ENCODE measurements at regions not wholly inside any gene's neighbourhood (a gene's known extent, or its start where the extent isn't known, plus 50 kb on each side); places are given as distances from the start of the nearest gene placed in this dataset.

DNA sequence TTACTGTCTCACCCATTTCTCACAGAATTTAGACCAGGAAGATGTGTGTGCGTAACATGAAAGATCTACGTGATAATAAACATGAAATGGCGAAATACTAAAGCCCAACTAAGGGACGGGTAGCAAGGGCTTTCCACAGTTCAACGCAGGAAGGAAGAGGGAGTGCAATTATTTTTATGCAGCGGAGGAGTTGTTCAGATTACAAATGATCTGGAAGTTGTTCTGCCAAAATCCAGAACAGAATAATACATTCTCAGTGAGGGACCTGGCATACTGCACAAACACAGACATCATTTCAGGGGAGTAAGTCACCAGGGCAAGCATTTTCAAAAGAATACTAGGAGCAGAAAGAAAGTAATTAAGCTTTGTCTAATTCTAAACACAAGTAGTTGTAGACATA is 133.6 kb upstream of the RAP2B start:
- DNase-seq (ENCODE audit: low read depth) = no peak

DNA sequence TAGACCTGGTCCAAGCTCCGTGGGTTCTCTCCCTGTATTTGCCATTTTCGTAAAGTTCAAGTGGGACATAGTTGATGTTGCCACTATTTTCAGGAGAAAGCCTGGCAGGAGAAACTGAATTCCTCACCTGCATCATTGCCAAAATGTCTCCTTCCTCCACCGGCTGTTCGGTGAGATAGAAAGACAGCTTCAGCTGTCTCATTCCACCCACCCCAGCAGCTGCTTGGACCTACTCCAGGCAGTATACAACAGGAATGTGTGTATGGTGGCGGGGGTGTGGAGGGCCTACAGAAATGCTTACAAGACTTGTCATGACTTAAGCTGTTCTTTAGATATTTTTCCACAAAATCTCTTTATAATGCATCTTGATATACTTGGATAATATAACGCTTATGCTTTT is 132.7 kb upstream of the RAP2B start:
- DNase-seq (ENCODE audit: low read depth) = no peak

DNA sequence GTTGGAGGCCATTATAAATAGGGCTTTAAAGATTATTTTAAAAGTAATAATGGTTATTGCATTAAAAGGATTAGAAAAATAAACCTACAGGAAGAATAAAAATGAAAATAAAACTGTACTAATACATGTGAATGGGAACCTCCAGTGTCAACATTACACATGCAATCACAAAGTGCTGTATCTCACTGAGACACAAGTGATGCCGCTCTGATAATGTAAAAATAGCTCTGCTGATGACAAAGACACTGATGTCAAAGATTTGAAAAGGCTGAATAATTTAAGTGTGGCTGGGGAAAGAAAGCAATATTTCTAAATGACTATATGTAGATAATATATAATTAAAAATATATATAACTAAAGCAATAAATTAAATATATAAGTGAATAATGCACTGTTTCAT is 129.1 kb upstream of the RAP2B start:
- no peak for DNase-seq (ENCODE audit: low read depth)

DNA sequence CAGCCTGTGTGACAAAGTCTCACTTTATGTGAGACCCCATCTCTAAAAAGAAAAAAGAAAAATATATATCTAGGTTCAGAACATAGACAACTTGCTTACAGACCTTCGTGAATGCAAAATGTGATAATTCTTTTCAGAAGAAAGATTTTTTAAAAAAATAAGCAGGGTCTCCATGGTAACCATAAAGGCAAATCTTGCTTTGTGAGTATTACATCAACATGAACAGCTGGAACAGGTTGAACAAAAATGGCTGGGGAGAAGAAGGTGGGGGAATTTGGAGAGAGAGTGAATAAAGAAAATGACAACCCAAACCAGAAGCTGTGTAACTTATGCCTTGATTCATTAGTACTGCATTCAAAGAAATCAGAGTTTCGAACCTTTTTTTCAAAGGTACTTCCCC is 125.2 kb upstream of the RAP2B start:
- DNase-seq (ENCODE audit: low read depth) = no peak

DNA sequence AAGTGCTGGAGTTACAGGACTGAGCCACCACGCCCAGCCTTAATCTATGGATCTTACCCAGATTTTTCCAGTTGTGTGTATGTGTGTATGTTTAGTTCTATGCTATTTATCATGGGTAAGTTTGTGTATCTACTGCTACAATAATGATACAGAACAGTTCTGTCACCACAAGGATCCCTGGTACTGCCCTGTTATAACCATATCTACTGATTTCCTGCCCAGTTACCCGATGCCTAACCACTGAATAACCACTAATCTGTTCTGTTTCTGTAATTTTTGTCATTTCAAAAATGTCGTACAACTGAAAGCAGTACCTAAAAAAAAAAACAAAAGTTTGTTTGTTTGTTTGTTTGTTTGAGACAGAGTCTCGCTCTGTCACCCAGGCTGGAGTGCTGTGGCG is 123.7 kb upstream of the RAP2B start:
- no peak for DNase-seq (ENCODE audit: low read depth)

DNA sequence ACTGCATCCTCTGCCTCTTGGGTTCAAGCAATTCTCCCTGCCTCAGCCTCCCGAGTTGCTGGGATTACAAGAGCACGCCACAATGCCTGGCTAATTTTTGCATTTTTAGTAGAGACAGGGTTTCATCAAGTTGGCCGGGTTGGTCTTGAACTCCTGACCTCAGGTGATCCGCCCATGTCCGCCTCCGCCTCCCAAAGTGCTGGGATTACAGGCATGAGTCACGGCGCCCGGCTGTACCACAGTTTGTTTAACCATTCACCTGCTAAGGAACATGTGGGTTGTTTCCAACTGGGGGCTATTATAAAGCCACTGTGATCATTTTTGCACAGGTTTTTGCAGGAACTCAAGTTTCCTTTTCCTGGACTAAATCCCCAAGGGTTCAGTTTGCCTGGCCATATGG is 123.2 kb upstream of the RAP2B start:
- DNase-seq (ENCODE audit: low read depth) = no peak

DNA sequence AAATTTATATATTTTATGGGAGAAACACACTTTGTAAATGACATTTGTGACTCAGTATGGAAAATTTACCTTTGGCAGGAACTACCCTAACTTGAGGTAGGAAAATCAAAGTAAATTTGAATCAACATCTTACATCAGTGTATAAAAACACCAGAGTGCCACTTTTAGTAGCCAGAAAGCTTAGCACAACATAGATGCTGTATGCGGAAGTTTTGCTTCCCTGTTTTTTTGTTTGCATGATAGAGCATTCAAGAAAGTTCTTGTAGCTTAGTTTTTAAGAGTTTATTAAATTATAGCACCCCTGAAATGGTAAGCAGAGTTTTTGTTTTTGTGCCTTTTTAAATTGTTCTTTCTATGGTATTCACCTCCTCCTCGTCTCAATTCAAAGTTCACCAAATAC is 120.8 kb upstream of the RAP2B start:
- DNase-seq (ENCODE audit: low read depth) = no peak

DNA sequence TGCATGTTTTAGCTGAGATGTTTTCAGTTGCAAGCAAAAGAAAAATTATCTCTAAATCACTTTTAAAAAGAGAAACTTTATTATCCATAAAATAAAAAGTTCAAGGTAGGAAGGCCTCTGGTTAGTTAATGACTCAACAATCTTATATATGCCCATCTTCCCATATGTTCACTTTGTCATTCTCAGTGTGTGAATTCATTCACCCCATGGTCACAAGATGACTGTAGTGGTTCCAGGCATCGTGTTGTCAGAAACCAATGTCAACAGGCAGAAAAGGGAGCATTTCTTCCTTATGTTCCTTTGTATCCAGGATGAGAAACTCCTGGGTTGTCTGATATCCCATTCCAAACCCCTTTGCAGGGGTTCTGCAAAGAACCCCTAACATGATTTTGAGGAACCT is 119.9 kb upstream of the RAP2B start:
- no peak for DNase-seq (ENCODE audit: low read depth)

DNA sequence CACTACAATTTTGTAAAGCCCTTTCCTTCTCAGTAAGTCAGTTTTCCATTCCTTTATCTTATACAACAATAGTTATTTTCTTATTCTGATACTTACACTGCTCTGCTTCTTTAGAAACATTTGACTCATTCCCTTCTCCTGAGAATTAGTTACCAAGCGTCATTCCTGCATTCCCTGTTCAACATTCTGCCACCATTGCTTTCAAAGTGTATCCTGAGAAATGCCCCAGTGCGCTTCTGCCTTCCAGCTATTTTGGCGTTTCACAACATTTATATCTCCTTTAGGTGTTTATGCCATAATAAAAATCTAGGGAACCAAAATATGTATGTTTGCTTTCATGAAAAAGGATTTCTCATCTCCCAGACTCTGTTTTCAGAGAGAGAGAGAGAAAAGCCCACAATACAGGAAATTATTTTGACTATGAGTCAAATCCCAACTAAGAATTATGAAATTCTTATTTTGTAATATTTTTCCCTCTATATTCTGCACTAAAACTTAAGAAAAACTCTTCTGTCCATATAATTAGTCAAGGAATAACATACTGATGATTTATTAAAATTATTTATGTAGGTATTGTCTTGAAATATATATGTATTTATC is 118.2 kb upstream of the RAP2B start:
- no peak for DNase-seq (ENCODE audit: low read depth)

DNA sequence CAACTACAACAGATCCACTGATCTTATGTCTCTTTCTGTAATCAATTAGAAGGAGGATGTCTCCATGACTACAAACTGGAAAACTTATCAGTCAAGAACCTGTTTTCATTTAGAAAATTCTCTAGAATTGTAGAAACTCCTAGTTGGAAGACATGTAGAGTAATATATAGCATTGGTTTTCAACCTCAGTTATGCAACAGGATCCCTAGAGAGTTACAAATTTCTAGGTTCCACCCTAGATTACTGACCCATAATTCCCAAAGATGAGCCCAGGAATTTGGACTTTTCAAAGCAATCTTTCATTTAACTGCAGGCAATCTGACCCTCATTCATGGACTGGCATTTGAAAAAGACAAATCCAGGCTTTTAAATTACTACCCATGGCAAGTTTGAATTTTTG is 116.9 kb upstream of the RAP2B start:
- DNase-seq (ENCODE audit: low read depth) = no peak

DNA sequence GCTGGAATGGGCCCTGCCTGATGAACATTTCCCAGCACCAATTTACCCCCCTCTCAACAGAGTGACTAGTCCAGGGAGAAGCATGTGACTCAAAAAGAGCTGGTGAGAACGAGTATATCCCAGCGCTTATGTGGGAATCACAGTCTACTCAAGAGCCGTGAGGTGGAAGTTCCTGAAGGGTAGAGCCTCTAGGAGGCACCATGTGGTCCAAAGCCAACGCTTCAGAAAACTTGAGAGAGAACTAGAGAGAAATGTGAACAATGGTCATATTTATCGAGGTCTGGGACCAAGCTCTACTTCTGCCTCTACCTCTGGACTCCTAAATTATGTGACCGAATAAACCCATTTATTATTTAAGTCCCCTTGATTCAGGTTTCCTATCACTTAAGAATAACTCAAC is 111.0 kb upstream of the RAP2B start:
- DNase-seq (ENCODE audit: low read depth) = no peak

DNA sequence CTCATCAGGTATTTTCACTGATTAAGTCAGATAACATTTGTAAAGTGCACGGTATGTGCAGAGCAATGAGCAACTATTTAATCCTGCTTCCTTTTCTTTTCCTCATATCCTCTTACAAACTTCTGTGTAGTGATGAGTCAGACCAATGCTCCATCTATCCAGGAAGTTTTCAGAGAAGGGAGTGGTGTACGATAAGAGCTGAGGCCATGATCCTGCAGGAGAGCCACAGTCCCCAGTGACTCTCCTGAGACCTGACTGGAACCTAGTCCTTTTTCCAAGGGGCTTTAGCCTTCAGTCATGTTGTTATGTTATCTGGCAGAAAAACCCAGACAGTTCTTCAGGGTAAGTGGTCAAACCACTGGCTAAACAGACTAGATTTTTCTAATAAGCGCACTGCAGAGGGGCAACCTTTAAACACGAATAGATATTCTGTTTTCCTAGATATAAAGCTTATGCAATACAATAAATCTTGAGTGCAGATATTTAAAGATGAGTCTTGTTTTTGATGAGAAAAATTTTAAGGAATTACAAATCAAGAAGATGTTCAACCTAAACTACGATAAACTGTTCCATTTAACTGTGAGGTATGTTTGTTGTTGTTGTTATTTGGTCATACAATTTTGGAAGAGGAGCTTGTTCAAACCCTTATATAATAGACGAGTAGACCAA is 110.5 kb upstream of the RAP2B start:
- no peak for DNase-seq (ENCODE audit: low read depth)

DNA sequence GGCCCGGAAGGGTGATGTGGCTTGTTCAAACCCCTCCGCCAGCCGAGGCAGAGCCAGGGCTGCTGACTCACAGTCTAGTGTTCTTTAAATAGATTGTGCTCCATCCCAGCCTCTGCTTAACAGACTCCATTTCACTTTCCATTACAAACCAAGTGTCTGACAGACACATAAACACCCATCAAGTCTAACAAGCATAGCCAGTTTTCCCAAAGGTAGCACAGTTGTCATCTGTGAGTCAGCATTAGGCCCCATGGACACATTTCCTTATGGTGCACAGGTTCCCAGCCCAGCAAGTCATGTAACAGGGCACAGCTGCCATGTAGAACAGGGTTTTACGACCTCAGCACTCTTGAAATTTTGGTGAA is 109.9 kb upstream of the RAP2B start:
- peak; percentile 59 for DNase-seq (ENCODE audit: low read depth)

DNA sequence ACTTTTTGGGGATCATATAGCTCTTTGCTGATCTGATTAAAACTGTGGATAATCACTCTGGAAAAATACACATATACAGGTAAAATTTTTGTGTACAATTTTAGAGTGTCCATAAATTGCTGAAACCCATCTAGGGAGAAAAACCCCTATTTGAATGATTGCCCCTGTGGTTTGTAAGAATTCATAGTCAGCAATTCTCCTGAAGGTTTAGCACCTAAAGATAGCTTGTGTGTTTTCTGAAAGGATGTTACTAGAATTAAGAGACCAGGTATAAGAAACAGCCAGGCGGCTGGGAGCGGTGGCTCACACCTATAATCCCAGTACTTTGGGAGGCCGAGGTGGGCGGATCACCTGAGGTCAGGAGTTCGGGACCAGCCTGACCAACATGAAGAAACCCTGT is 106.8 kb upstream of the RAP2B start:
- no peak for DNase-seq (ENCODE audit: low read depth)

DNA sequence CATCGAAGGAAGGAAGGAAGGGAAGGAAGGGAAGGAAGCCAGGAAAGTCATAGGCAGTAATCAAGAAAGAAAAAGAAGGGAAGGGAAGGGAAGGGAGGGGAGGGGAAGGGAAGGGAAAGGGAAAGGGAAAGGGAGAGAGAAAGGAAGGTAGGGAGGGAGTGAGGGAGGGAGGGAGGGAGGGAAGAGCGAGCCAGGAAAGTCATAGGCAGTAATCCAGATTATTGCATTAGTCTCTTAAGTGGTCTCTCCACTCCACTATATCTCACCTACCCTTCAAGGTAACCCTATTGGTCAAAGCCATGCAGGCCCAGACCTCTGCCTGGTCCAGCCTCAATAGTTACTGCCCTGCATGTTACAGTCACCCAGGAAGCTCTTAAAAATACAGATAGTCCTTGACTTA is 106.2 kb upstream of the RAP2B start:
- DNase-seq (ENCODE audit: low read depth) = no peak

DNA sequence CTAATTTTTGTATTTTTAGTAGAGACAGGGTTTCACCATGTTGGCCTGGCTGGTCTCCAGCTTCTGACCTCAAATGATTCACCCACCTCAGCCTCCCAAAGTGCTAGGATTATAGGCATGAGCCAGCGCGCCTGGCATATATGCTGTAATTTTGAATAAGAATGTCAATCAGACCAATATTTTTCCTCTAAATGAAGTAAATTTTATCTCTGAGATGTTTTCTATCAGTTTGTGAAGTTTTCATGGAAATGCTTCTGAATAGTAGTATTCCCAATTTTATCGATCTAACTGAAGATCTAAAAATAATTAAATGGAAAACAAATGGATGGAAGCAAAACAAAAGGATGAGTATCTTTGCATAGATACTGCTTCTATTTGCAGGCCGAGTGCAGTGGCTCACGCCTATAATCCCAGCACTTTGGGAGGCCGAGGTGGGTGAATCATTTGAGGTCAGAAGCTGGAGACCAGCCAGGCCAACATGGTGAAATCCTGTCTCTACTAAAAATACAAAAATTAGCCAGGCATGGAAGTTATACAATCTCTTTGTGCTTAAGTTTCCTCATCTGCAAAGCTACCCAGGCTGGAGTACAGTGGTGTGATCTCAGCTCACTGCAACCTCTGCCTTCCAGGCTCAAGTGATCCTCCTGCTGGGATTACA is 103.9 kb upstream of the RAP2B start:
- DNase-seq (ENCODE audit: low read depth) = peak; percentile 40

DNA sequence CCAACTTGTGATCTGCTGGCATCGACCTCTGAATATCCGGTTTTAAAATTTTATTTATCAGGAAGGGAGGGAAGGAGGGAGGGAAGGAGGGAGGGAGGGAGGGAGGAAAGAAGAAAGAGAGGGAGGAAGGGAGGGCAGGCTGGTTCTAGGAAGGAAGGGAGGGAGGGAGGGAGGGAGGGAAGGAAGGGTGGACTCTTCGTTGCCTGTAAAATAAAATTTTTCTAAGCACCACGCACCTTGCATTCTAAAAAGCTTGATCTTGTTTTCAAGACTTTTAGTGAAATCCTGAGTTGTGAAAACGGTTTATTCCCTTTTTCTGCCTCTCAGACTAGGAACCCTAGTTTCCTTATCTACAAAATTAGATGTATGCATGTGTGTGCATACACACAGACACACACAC is 101.7 kb upstream of the RAP2B start:
- DNase-seq (ENCODE audit: low read depth) = no peak

DNA sequence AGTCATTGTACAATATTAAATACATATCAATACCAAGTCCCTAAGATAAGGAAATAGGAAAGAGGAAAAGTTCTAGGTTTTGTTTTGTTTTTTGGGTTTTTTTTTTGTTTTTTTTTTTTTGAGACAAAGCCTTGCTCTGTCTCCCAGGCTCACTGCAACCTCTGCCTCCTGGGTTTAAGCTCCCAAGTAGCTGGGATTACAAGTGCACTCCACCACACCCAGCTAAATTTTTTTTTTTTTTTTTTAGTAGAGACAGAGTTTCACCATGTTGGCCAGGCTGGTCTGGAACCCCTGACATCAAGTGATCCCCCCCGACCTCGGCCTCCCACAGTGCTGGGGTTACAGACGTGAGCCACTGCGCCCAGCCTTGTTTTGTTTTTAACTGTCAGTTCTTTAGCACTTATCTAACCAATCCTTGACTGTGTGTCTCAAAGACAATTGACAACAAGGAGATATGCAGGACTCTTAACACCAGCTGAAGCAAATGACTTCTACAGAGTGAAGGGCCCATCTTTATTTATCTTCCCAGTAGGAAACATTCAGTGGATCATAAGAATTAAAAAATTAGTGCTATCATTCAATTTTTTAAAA is 100.0 kb upstream of the RAP2B start:
- DNase-seq (ENCODE audit: low read depth) = no peak

DNA sequence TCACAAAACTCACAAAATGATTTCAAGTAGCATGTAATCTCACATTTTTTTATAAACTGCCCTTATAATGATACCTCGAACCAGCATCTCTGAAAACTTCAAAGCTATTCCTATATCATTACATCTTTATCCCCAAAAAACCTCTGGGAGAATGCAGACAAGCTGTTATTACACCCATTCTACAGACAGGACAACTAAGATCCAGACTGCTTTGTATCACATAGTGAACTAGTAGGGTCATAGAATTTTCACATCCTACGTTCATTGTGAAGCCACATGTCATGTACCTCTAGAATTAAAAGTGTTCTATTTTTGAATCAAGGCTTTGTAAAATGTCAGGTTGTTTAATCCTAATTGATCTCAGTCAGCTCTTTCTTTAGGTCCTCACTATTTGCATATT is 98.7 kb upstream of the RAP2B start:
- no peak for DNase-seq (ENCODE audit: low read depth)

DNA sequence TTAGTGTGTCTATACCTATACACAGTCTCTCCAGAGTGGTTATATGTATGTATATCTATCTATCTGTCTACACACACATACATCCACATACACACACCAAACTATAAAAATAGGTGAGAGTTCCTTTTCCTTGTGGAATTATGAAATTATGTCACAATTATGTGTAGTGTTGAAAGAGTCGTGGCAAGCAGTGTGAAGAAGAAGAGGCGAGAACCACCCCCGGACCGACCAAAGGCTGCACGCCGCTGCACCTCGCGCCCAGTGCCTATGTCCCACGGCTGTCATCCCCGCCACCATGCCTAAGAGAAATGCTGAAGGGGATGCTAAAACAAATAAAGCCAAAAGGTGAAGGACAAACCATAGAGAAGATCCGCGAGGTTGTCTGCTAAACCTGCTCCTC is 95.0 kb upstream of the RAP2B start:
- no peak for DNase-seq (ENCODE audit: low read depth)

DNA sequence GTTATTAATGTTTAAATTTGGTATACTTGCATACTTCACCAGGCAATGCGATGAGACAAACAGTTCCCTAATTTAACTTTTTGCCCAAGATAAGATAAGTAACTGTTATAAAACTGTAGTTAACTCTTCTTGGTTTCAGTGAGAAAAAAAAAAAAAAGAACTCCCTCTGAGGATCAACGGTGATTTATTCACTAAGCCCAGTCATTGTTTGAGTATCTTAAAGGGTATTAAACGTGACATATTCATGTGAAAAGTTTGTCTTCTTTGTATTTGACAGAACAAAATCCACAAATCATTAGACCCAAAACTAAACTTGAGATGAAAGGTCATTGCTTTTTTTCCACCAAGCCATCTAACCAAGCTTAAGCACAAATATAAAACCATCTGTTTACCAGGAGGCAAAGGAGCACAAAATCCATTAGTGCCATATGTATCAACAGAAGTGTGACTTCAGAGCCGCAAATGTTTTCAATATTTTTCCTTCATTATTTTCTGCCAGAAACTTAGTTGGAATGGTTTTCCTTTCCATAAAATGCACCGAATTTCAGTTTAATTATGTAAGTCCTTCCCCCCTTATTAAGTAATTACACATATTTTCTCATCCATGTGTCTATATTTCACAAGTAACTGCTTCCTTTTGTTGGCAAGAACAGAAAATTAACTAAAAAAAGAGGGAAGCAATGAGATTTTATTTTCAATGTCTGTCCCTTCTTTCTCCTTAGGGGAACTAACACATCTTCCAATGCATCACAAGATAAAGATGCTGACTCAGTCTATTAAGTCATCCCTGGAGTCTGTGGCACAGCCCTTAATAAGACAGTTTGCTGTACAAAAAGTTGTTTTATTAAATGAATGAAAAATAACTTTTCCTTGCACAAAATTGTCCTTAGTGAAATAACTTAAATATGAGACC is 92.2 kb upstream of the RAP2B start:
- no peak for DNase-seq (ENCODE audit: low read depth)

DNA sequence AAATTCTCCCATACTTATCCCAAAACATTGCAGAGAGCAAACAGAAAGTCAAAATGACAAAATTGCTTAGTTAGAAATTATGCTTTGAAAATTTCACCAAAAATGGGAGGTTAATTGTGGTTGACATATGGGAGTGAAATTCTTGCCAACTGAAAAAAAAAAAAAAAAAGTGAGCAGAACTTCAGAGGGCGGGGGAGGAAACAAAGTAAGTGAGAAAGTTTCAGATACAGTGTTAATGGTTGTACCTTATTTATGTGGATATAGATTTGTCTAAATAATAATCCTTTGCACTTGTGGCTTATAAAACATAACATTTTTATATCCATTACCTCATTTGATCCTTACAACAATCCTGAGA is 91.5 kb upstream of the RAP2B start:
- no peak for DNase-seq (ENCODE audit: low read depth)

DNA sequence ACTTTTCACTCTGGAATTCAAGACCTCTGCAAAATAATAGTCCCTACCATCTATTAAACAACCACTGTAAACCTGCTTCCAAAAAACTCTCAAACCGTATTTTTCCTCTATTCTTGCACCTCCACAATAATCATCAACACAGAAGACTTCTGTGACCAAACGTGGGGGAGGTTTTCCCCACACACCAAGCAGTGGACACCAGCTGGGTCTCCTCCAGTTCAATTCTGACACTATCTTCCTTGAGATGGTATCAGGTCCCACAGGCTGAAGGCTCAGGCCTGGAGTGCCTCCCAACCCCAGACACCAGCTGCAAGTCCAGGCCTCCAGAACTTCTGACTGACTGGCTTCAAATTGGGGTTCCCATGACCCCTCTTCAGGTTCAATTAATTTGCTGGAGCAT is 89.6 kb upstream of the RAP2B start:
- no peak for DNase-seq (ENCODE audit: low read depth)
